GM12878 (cell line): ENCODE measurements at regions not wholly inside any gene's neighbourhood (a gene's known extent, or its start where the extent isn't known, plus 50 kb on each side); places are given as distances from the start of the nearest gene placed in this dataset.

Source experiments
- ATAC-seq: fragments of 200-7000 bp; cut with Tn5 transposase; 3 replicates; pipeline ENCODE4 v1.9.1; 2020; ENCODE audit warnings: mild to moderate bottlenecking, moderate library complexity
- BruUV-seq: library from RNA; stranded (reverse); fragments of 400-500 nt; replicated peaks from 2 replicates; lab custom pipeline; 2021; lab: Mats Ljungman, UMichigan
- CTCF ChIA-PET: fragments of 300-600 bp; sonication (Branson Sonifier 250); formaldehyde crosslinking; extraction: SDS; loops from one replicate; lab custom pipeline; 2021; ENCODE audit warnings: inconsistent platforms; lab: Yijun Ruan, JAX
- POLR2A ChIA-PET: fragments of 350-600 bp; formaldehyde crosslinking; extraction: SDS; loops from one replicate; lab custom pipeline; 2021; ENCODE audit warnings: inconsistent platforms; lab: Charles Lee
- RAD21 ChIA-PET: fragments of 300-600 bp; sonication (Branson Sonifier 250); formaldehyde crosslinking; loops from one replicate; lab custom pipeline; 2023; ENCODE audit warnings: antibody characterized with exemption; ENCODE audit not compliant: unreplicated experiment; lab: Charles Lee
- SMC1A ChIA-PET: fragments of 300-600 bp; sonication (Branson Sonifier 250); formaldehyde crosslinking; loops from one replicate; lab custom pipeline; 2023; ENCODE audit not compliant: unreplicated experiment, uncharacterized antibody; lab: Charles Lee
- DNase-seq: peaks from one replicate; pipeline ENCODE4 v3.0.0-alpha.2; 2011; ENCODE audit warnings: low read depth, low spot score
- FAIRE-seq: peaks from 3 replicates; lab custom pipeline; 2011; peaks lifted over from hg19 to GRCh38; lab: Jason Lieb, UNC
- H2AFZ ChIP-seq: 2 replicates; pipeline ENCODE4 v1.6.0; 2011; ENCODE audit warnings: low read depth, low read length, control low read depth; ENCODE audit not compliant: control insufficient read depth
- H3K27ac ChIP-seq: 2 replicates; pipeline ENCODE4 v1.5.1; 2011; ENCODE audit warnings: control low read depth; ENCODE audit not compliant: control insufficient read depth, insufficient read depth
- H3K27me3 ChIP-seq, 2 experiments: replicated peaks in 1 of 2; 2 replicates each; pipeline versions ENCODE4 v1.6.0 to v1.6.1; 2011; ENCODE audit warnings: low read length in 1 of 2; ENCODE audit not compliant: control insufficient read depth in 2 of 2, insufficient read depth in 2 of 2
- H3K36me3 ChIP-seq, 2 experiments: 2 replicates each; pipeline ENCODE4 v1.5.1; 2011; ENCODE audit warnings: low read length in 1 of 2; ENCODE audit not compliant: control insufficient read depth in 2 of 2, insufficient read depth in 2 of 2
- H3K4me1 ChIP-seq: 2 replicates; pipeline ENCODE4 v1.6.1; 2011; ENCODE audit warnings: mild to moderate bottlenecking, low read length, moderate library complexity, mixed read lengths; ENCODE audit not compliant: control insufficient read depth, insufficient read depth
- H3K4me2 ChIP-seq: 2 replicates; pipeline ENCODE4 v1.6.0; 2011; ENCODE audit warnings: control low read depth; ENCODE audit not compliant: control insufficient read depth, insufficient read depth
- H3K4me3 ChIP-seq: fragments of 200-600 bp; sonication (generic); 2 replicates; pipeline ENCODE4 v1.5.1; 2016
- H3K79me2 ChIP-seq: 2 replicates; pipeline ENCODE4 v1.6.0; 2011; ENCODE audit warnings: low read length; ENCODE audit not compliant: control insufficient read depth, insufficient read depth
- H3K9ac ChIP-seq: 2 replicates; pipeline ENCODE4 v1.8.0; 2011; ENCODE audit warnings: low read length, control low read depth, mixed read lengths; ENCODE audit not compliant: control insufficient read depth, insufficient read depth
- H3K9me3 ChIP-seq: replicated peaks from 3 replicates; pipeline ENCODE4 v1.5.1; 2011; ENCODE audit warnings: mild to moderate bottlenecking, low read length; ENCODE audit not compliant: control insufficient read depth, insufficient read depth
- H4K20me1 ChIP-seq: 2 replicates; pipeline ENCODE4 v1.6.0; 2011; ENCODE audit not compliant: control insufficient read depth, insufficient read depth
- ATF7 ChIP-seq: fragments of 450-650 bp; IDR thresholded peaks from 2 replicates; pipeline ENCODE4 v1.6.1; 2016; ENCODE audit warnings: low read depth, mild to moderate bottlenecking
- BACH1 ChIP-seq: fragments of 450-650 bp; IDR thresholded peaks from 2 replicates; pipeline ENCODE4 v1.6.1; 2017; ENCODE audit warnings: mild to moderate bottlenecking, borderline replicate concordance
- CBX3 ChIP-seq: fragments of 200-600 bp; sonication (generic); IDR thresholded peaks from 2 replicates; pipeline ENCODE4 v1.6.1; 2016; ENCODE audit warnings: low read depth, borderline replicate concordance
- CEBPB ChIP-seq, 2 experiments: fragments of 150-350 bp in 1 of 2; IDR thresholded peaks; 2 replicates each; pipeline ENCODE4 v1.6.1; 2012 to 2014; ENCODE audit warnings: low read depth in 2 of 2, low read length in 2 of 2, borderline replicate concordance in 1 of 2, inconsistent platforms in 1 of 2
- CHD1 ChIP-seq: IDR thresholded peaks from 2 replicates; pipeline ENCODE4 v1.6.1; 2012; ENCODE audit warnings: low read depth, low read length, improper control_type of control experiment
- CREB1 ChIP-seq: IDR thresholded peaks from 2 replicates; pipeline ENCODE4 v1.6.1; 2012; ENCODE audit warnings: low read depth, mild to moderate bottlenecking, inconsistent platforms
- MYB ChIP-seq: fragments of 150-350 bp; IDR thresholded peaks from 2 replicates; pipeline ENCODE4 v1.6.1; 2014; ENCODE audit warnings: mild to moderate bottlenecking, low read depth, low read length, borderline replicate concordance
- NFXL1 ChIP-seq: fragments of 450-650 bp; IDR thresholded peaks from 2 replicates; pipeline ENCODE4 v1.6.1; 2017; ENCODE audit warnings: antibody characterized with exemption, mild to moderate bottlenecking, borderline replicate concordance
- NFYA ChIP-seq: IDR thresholded peaks from 2 replicates; pipeline ENCODE4 v1.6.1; 2011; ENCODE audit warnings: low read depth, mild to moderate bottlenecking, low read length, improper control_type of control experiment, borderline replicate concordance
- RAD51 ChIP-seq: fragments of 450-650 bp; IDR thresholded peaks from 2 replicates; pipeline ENCODE4 v1.6.1; 2016; ENCODE audit warnings: moderate library complexity, mild to moderate bottlenecking, inconsistent platforms
- SMC3 ChIP-seq: IDR thresholded peaks from 2 replicates; pipeline ENCODE4 v1.6.1; 2011; ENCODE audit warnings: low read length, improper control_type of control experiment, borderline replicate concordance
- SUZ12 ChIP-seq: fragments of 200-600 bp; sonication (generic); IDR thresholded peaks from one replicate; pipeline ENCODE4 v1.6.1; 2018; ENCODE audit warnings: antibody characterized with exemption, mild to moderate bottlenecking; ENCODE audit not compliant: unreplicated experiment
- WGBS: methylation state at CpG from one replicate; pipeline ENCODE4 v1.1.6; 2016; ENCODE audit warnings: low lambda C conversion rate; ENCODE audit not compliant: insufficient replicate concordance, insufficient coverage; ENCODE audit errors: missing lambda C conversion rate; 5-methylcytosine and 5-hydroxymethylcytosine counted together
- in situ Hi-C: fragments of 300-500 bp; cut with MboI; formaldehyde crosslinking; loops from 9 replicates; pipeline ENCODE4 v1.14.3; 2018; ENCODE audit warnings: mixed read lengths
- intact Hi-C: fragments of 100-400 bp; cut with micrococcal nuclease; formaldehyde crosslinking; loops from one replicate; pipeline ENCODE4 v1.14.2; 2022; ENCODE audit not compliant: unreplicated experiment
- TF ChIP-seq, protein P1 (sequence below): fragments of 450-650 bp; IDR thresholded peaks from 2 replicates; pipeline ENCODE4 v1.6.1; 2017; ENCODE audit warnings: antibody characterized with exemption, mild to moderate bottlenecking, moderate library complexity

DNA sequence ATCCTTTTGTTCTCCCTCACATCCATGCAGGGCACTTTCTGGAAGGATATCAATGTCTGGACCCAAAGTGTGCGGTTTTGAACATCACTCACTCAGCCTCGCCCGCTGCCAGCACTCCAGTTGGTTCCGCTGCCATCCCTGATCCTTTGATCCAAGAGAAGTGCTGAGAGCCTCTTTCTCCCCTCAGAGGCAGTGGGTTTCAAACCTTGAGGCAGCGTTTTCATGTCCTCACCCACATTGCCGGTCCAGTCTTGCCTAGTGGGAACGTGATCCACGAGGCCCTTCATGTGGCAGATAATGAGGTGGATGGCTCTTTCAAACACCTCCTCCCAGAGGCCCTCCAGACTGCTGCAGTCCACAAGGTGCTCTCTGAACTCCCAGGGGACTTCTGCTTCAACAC, 122.2 kb downstream of the ACTL8 start:
- CTCF ChIA-PET: no interaction called here
- WGBS: 25% methylated on average over 8 of the region's 8 CpGs
- Histone ChIP-seq H3K9me3 (no peaks in the 10 kb centered on the region), H3K9ac (no peak overlapping the region), H3K4me3 (no peak overlapping the region), H3K36me3 (no peaks in the 10 kb centered on the region), H3K79me2 (no peaks in the 10 kb centered on the region), H3K4me1 (no peaks in the 10 kb centered on the region), H2AFZ (no peak overlapping the region), H4K20me1 (no peaks in the 10 kb centered on the region), H3K27ac (no peak overlapping the region), H3K27me3 (no peaks in the 10 kb centered on the region; a peak in 2 of 4 replicates), H3K4me2 (no peak overlapping the region)
- TF ChIP-seq, protein P1, sequence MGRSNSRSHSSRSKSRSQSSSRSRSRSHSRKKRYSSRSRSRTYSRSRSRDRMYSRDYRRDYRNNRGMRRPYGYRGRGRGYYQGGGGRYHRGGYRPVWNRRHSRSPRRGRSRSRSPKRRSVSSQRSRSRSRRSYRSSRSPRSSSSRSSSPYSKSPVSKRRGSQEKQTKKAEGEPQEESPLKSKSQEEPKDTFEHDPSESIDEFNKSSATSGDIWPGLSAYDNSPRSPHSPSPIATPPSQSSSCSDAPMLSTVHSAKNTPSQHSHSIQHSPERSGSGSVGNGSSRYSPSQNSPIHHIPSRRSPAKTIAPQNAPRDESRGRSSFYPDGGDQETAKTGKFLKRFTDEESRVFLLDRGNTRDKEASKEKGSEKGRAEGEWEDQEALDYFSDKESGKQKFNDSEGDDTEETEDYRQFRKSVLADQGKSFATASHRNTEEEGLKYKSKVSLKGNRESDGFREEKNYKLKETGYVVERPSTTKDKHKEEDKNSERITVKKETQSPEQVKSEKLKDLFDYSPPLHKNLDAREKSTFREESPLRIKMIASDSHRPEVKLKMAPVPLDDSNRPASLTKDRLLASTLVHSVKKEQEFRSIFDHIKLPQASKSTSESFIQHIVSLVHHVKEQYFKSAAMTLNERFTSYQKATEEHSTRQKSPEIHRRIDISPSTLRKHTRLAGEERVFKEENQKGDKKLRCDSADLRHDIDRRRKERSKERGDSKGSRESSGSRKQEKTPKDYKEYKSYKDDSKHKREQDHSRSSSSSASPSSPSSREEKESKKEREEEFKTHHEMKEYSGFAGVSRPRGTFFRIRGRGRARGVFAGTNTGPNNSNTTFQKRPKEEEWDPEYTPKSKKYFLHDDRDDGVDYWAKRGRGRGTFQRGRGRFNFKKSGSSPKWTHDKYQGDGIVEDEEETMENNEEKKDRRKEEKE: no peak
- TF ChIP-seq SMC3 (no peak), MYB (no peak), CEBPB (IDR thresholded peaks at IDR 0.05; ENCODE audit: borderline replicate concordance in 1 of 2, low read depth in 2 of 2, low read length in 2 of 2) (no peak), SUZ12 (no peak), CHD1 (no peak), CBX3 (no peak), CREB1 (no peak), RAD51 (no peak), ATF7 (no peak), NFYA (no peak), NFXL1 (no peak), BACH1 (no peak)
- in situ Hi-C loops: no loop called here
- RAD21 ChIA-PET: no interaction called here
- POLR2A ChIA-PET: no interaction called here
- FAIRE-seq (no peak), ATAC-seq (no peak), DNase-seq (no peak)
- BruUV-seq: no TSS peak
- SMC1A ChIA-PET: no interaction called here
- intact Hi-C loops: no loop called here
